CD14-positive monocyte (primary cell): ENCODE measurements at regions not wholly inside any gene's neighbourhood (a gene's known extent, or its start where the extent isn't known, plus 50 kb on each side); places are given as distances from the start of the nearest gene placed in this dataset.

Experiments
- DNase-seq, 3 donors: peaks; one replicate each; pipeline ENCODE4 v3.0.0-alpha.2; 2011 to 2022
- H2AFZ ChIP-seq: 2 replicates; pipeline ENCODE4 v1.6.0; 2012; ENCODE audit warnings: mild to moderate bottlenecking, low read depth, low read length, inconsistent platforms; ENCODE audit not compliant: insufficient read depth, poor library complexity, severe bottlenecking
- H3K27ac ChIP-seq, 2 donors: 1 replicate in 1 of 2; 2 replicates in 1 of 2; pipeline ENCODE4 v1.5.1; 2012 to 2013; ENCODE audit warnings: low read length in 2 of 2, control low read depth in 1 of 2, inconsistent platforms in 1 of 2, low read depth in 1 of 2, mild to moderate bottlenecking in 1 of 2
- H3K27me3 ChIP-seq, 2 donors: one replicate each; pipeline versions ENCODE4 v1.6.0 to v1.6.1; 2011 to 2013; ENCODE audit warnings: low read length in 2 of 2; ENCODE audit not compliant: control insufficient read depth in 2 of 2, insufficient read depth in 2 of 2
- H3K36me3 ChIP-seq, 2 donors: replicated peaks in 1 of 2; 1 replicate in 1 of 2; 2 replicates in 1 of 2; pipeline versions ENCODE4 v1.5.1 to v1.6.1; 2012 to 2013; ENCODE audit warnings: low read length in 2 of 2, control low read depth in 1 of 2, inconsistent platforms in 1 of 2, mild to moderate bottlenecking in 1 of 2; ENCODE audit not compliant: insufficient read depth in 2 of 2, control insufficient read depth in 1 of 2
- H3K4me1 ChIP-seq, 2 donors: 1 replicate in 1 of 2; 2 replicates in 1 of 2; pipeline versions ENCODE4 v1.5.1 to v1.6.1; 2012 to 2013; ENCODE audit warnings: low read length in 2 of 2, control low read depth in 1 of 2, inconsistent platforms in 1 of 2, mild to moderate bottlenecking in 1 of 2, moderate library complexity in 1 of 2; ENCODE audit not compliant: insufficient read depth in 2 of 2, control insufficient read depth in 1 of 2
- H3K4me2 ChIP-seq: replicated peaks from 2 replicates; pipeline ENCODE3; 2012; ENCODE audit warnings: low read length, moderate library complexity, mild to moderate bottlenecking; ENCODE audit not compliant: poor library complexity, severe bottlenecking; ENCODE audit errors: extremely low read depth
- H3K4me3 ChIP-seq, 3 experiments: fragments of 200-600 bp in 1 of 3; sonication (generic) in 1 of 3; replicated peaks in 1 of 3; 1 replicate in 2 of 3; 2 replicates in 1 of 3; pipeline ENCODE4 v1.5.1; 2011 to 2013; ENCODE audit warnings: low read length in 3 of 3, mild to moderate bottlenecking in 3 of 3, control low read depth in 2 of 3, low read depth in 2 of 3, inconsistent platforms in 1 of 3, moderate library complexity in 1 of 3
- H3K79me2 ChIP-seq: 2 replicates; pipeline ENCODE4 v1.6.0; 2012; ENCODE audit warnings: mild to moderate bottlenecking, control low read depth, inconsistent platforms, low read length, moderate library complexity; ENCODE audit not compliant: insufficient read depth
- H3K9ac ChIP-seq: 2 replicates; pipeline ENCODE4 v1.6.0; 2017; ENCODE audit warnings: low read length, mild to moderate bottlenecking; ENCODE audit not compliant: insufficient read depth, poor library complexity, severe bottlenecking
- H3K9me3 ChIP-seq, 2 donors: replicated peaks in 1 of 2; 1 replicate in 1 of 2; 2 replicates in 1 of 2; pipeline versions ENCODE4 v1.5.1 to v1.6.1; 2012 to 2013; ENCODE audit warnings: low read length in 2 of 2, control low read depth in 1 of 2; ENCODE audit not compliant: control insufficient read depth in 1 of 2, insufficient read depth in 1 of 2
- H4K20me1 ChIP-seq: 2 replicates; pipeline ENCODE4 v1.6.0; 2012; ENCODE audit warnings: mild to moderate bottlenecking, low read length, control low read depth, moderate library complexity; ENCODE audit not compliant: insufficient read depth
- H3K27ac Mint-ChIP-seq, 7 donors: one replicate each; pipeline ENCODE4 v1.8.0; 2020; ENCODE audit warnings: mild to moderate bottlenecking in 7 of 7, mixed read lengths in 7 of 7, moderate library complexity in 6 of 7, inconsistent platforms in 2 of 7
- H3K27me3 Mint-ChIP-seq, 3 donors: one replicate each; pipeline ENCODE4 v1.8.0; 2021 to 2022; ENCODE audit warnings: low read depth in 3 of 3, mild to moderate bottlenecking in 3 of 3, mixed read lengths in 3 of 3, moderate library complexity in 3 of 3, inconsistent platforms in 1 of 3
- H3K36me3 Mint-ChIP-seq, 2 donors: one replicate each; pipeline ENCODE4 v1.8.0; 2020; ENCODE audit warnings: mixed read lengths in 2 of 2, inconsistent platforms in 1 of 2, mild to moderate bottlenecking in 1 of 2
- H3K4me1 Mint-ChIP-seq: one replicate; pipeline ENCODE4 v1.8.0; 2020; ENCODE audit warnings: mild to moderate bottlenecking, mixed read lengths
- H3K4me3 Mint-ChIP-seq, 2 donors: one replicate each; pipeline ENCODE4 v1.8.0; 2020; ENCODE audit warnings: mild to moderate bottlenecking in 2 of 2, mixed read lengths in 2 of 2, moderate library complexity in 1 of 2
- H3K9me3 Mint-ChIP-seq, 7 donors: one replicate each; pipeline ENCODE4 v1.8.0; 2020 to 2022; ENCODE audit warnings: mixed read lengths in 7 of 7, mild to moderate bottlenecking in 6 of 7, moderate library complexity in 6 of 7, inconsistent platforms in 2 of 7
- WGBS: methylation state at CpG from one replicate; pipeline ENCODE4 v1.1.5; 2013; ENCODE audit warnings: missing lambda C conversion rate; ENCODE audit not compliant: insufficient coverage; 5-methylcytosine and 5-hydroxymethylcytosine counted together
- intact Hi-C, 2 donors: fragments of 100-400 bp; cut with micrococcal nuclease; formaldehyde crosslinking; loops; one replicate each; pipeline versions ENCODE4 v1.15.0 to v1.15.1; 2023
- TF ChIP-seq, protein P1 (sequence below): fragments of 200-600 bp; IDR thresholded peaks from one replicate; pipeline ENCODE4 v1.8.0; 2022; ENCODE audit warnings: antibody characterized with exemption, mild to moderate bottlenecking

DNA sequence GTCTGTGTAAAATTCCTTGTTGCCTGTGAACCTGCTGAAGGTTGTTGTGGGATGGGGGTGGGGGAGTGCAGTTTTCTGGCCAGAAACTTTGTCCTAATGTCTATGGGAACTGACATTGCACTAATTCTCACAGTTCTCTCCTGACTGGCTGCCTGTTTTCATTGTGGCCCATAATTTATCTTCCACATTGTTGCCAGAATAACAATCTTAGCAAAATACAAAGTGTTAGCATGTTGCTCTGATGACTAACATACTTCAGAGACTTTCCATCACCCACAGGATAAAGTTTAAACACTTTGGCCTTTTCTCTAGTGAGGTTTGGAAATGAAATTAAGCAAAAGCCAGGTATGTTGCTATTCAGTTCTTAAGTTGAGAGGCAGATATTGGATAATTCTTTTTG is 81.4 kb upstream of the TBC1D5 start:
- intact Hi-C loops = no loop called here
- Histone ChIP-seq H3K9ac (no peak overlapping the region), H3K9me3 (no peaks in the 10 kb centered on the region)

DNA sequence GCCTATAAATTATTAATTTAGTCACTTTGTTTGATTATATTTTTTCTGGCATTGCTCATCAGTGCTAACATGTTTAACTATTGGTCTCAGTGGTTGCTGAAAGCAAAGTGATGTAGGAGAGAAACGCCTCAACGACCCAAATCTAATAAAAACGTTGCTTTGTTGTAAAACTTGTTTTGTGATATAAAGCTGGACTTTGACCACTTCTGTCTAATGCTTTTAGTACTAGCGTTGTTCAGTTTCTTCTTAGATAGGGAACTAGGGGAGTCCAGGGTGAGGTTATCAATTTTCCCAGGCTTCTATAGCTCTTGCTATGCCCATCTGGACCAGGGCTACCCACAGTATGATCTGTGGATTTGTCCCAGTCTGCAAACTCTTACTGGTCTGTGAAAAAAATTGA is 80.6 kb upstream of the TBC1D5 start:
- Histone ChIP-seq H3K4me2 (no peak overlapping the region), H2AFZ (no peak overlapping the region), H4K20me1 (no peaks in the 10 kb centered on the region), H3K27me3 (no peaks in the 10 kb centered on the region), H3K79me2 (no peaks in the 10 kb centered on the region), H3K27ac (no peak overlapping the region), H3K4me3 (no peak overlapping the region), H3K4me1 (no peaks in the 10 kb centered on the region), H3K9me3 (no peaks in the 10 kb centered on the region), H3K36me3 (no peaks in the 10 kb centered on the region), H3K9ac (no peak overlapping the region)
- H3K36me3 Mint-ChIP-seq = no peaks in the 10 kb centered on the region
- no peak for DNase-seq
- TF ChIP-seq, protein P1, sequence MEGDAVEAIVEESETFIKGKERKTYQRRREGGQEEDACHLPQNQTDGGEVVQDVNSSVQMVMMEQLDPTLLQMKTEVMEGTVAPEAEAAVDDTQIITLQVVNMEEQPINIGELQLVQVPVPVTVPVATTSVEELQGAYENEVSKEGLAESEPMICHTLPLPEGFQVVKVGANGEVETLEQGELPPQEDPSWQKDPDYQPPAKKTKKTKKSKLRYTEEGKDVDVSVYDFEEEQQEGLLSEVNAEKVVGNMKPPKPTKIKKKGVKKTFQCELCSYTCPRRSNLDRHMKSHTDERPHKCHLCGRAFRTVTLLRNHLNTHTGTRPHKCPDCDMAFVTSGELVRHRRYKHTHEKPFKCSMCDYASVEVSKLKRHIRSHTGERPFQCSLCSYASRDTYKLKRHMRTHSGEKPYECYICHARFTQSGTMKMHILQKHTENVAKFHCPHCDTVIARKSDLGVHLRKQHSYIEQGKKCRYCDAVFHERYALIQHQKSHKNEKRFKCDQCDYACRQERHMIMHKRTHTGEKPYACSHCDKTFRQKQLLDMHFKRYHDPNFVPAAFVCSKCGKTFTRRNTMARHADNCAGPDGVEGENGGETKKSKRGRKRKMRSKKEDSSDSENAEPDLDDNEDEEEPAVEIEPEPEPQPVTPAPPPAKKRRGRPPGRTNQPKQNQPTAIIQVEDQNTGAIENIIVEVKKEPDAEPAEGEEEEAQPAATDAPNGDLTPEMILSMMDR = no peak
- no peak overlapping the region for H3K4me3 Mint-ChIP-seq
- 83% methylated on average over 3 of the region's 4 CpGs for WGBS
- H3K4me1 Mint-ChIP-seq = no peaks in the 10 kb centered on the region
- no peak overlapping the region for H3K27ac Mint-ChIP-seq
- intact Hi-C loops = no loop called here
- H3K27me3 Mint-ChIP-seq = no peaks in the 10 kb centered on the region
- H3K9me3 Mint-ChIP-seq = peaks cover 0 to 4% (median 0%) of the 10 kb centered on the region in 7 donors

More for the DNA sequence above, 81.4 kb upstream of the TBC1D5 start:
- Histone ChIP-seq H3K4me2 (no peak overlapping the region), H2AFZ (no peak overlapping the region), H4K20me1 (no peaks in the 10 kb centered on the region), H3K36me3 (no peaks in the 10 kb centered on the region), H3K79me2 (no peaks in the 10 kb centered on the region), H3K4me1 (no peaks in the 10 kb centered on the region), H3K27me3 (no peaks in the 10 kb centered on the region), H3K4me3 (no peak overlapping the region), H3K27ac (no peak overlapping the region)
- TF ChIP-seq, protein P1 = no peak
- no peaks in the 10 kb centered on the region for H3K9me3 Mint-ChIP-seq
- no peak overlapping the region for H3K27ac Mint-ChIP-seq
- DNase-seq = no peak
- no peaks in the 10 kb centered on the region for H3K27me3 Mint-ChIP-seq
- no peak overlapping the region for H3K4me3 Mint-ChIP-seq
- no peaks in the 10 kb centered on the region for H3K36me3 Mint-ChIP-seq
- H3K4me1 Mint-ChIP-seq = no peaks in the 10 kb centered on the region
